ENCODE measurements at regions not wholly inside any gene's neighbourhood (a gene's known extent, or its start where the extent isn't known, plus 50 kb on each side); places are given as distances from the start of the nearest gene placed in this dataset.

GRCh38 chr2:177318613-177319012 lies 54.1 kb upstream of the NFE2L2 start:
- CTCF ChIA-PET, result no interaction called here
- no peak for TF ChIP-seq FOXA1 (IDR thresholded peaks at IDR 0.05)
- no peak for TF ChIP-seq CTBP1 (IDR thresholded peaks at IDR 0.05; ENCODE audit: borderline replicate concordance)
- TF ChIP-seq ARNT (IDR thresholded peaks at IDR 0.05), result no peak
- TF ChIP-seq TARDBP (IDR thresholded peaks at IDR 0.05), result no peak
- TF ChIP-seq ELF4 (IDR thresholded peaks at IDR 0.05), result no peak
- TF ChIP-seq FOXM1 (IDR thresholded peaks at IDR 0.05; ENCODE audit: borderline replicate concordance), result no peak
- no peak for TF ChIP-seq FOXK2 (IDR thresholded peaks at IDR 0.05)
- no peak for TF ChIP-seq LEF1 (IDR thresholded peaks at IDR 0.05; ENCODE audit: borderline replicate concordance)
- TF ChIP-seq SP1 (IDR thresholded peaks at IDR 0.05), result no peak
- no peak for TF ChIP-seq NFRKB (IDR thresholded peaks at IDR 0.05)
- no peak for TF ChIP-seq ZNF384 (IDR thresholded peaks at IDR 0.05)
- POLR2A ChIA-PET, result no interaction called here
- DNase-seq (ENCODE audit: extremely low spot score), result no peak

DNA sequence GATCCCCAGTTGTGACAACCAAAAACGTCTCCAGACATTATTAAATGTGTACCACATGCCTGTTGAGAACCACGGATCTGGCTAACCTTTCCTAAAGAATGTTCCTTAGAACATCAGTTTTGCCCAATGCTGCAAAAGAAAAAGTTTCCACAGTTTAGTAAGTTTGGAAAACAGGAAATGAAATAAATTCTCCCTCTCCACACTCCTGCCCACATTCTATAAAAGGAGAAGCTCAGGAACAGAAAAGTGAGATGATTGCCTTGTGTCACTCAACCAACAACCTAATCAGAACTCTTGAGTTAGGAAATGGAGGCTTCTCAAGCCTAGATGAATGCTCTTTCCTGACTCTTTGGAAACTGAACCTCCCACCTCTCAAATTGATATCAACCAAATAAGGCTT lies 56.1 kb upstream of the NFE2L2 start:
- TF ChIP-seq FOXA1 (IDR thresholded peaks at IDR 0.05) (no peak), HDGF (IDR thresholded peaks at IDR 0.05; ENCODE audit: borderline replicate concordance) (no peak), ZNF384 (IDR thresholded peaks at IDR 0.05) (no peak), ARNT (IDR thresholded peaks at IDR 0.05) (no peak), SUZ12 (IDR thresholded peaks at IDR 0.05) (no peak), FOXM1 (IDR thresholded peaks at IDR 0.05; ENCODE audit: borderline replicate concordance) (no peak), BHLHE40 (IDR thresholded peaks at IDR 0.05; ENCODE audit: borderline replicate concordance) (no peak), PKNOX1 (IDR thresholded peaks at IDR 0.05) (no peak), SP1 (IDR thresholded peaks at IDR 0.05) (no peak), FOXK2 (IDR thresholded peaks at IDR 0.05) (no peak), TARDBP (IDR thresholded peaks at IDR 0.05) (no peak), L3MBTL2 (conservative IDR thresholded peaks at IDR 0.05) (no peak), ELF4 (IDR thresholded peaks at IDR 0.05) (no peak), LEF1 (IDR thresholded peaks at IDR 0.05; ENCODE audit: borderline replicate concordance) (no peak), NFRKB (IDR thresholded peaks at IDR 0.05) (no peak)
- POLR2A ChIA-PET, result no interaction called here
- CTCF ChIA-PET, result no interaction called here
- DNase-seq (ENCODE audit: extremely low spot score), result no peak

- TF ChIP-seq BHLHE40 (IDR thresholded peaks at IDR 0.05; ENCODE audit: borderline replicate concordance) (no peak), NFRKB (IDR thresholded peaks at IDR 0.05) (no peak), SUZ12 (IDR thresholded peaks at IDR 0.05) (no peak), FOXM1 (IDR thresholded peaks at IDR 0.05; ENCODE audit: borderline replicate concordance) (no peak), CTBP1 (IDR thresholded peaks at IDR 0.05; ENCODE audit: borderline replicate concordance) (no peak), TARDBP (IDR thresholded peaks at IDR 0.05) (no peak), HDGF (IDR thresholded peaks at IDR 0.05; ENCODE audit: borderline replicate concordance) (no peak), ARNT (IDR thresholded peaks at IDR 0.05) (no peak), FOXA1 (IDR thresholded peaks at IDR 0.05) (no peak)
- ChIA-PET CTCF (no interaction called here), POLR2A (no interaction called here)
- DNase-seq (ENCODE audit: extremely low spot score), result no peak
Measured at GRCh38 chr2:177322801-177323261, 58.3 kb upstream of the NFE2L2 start.

DNA sequence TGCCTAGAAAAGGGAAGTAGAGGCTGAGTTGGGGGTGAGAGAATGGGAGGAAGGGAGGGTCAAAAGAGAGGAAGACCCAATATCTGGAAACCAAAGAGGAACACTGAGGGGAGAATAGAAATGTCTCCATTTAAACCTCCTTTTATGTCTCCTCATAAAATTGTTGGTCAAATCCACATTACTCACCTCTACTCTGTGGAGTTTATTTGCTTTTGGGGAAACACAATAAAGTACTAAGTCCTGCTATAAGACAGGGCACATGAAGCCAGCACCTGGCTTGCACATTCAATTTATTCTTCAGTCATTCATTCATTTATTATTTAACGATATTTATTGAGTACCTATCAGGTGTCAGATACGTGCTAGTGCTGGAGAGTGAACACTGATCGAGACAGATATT lies 60.3 kb upstream of the NFE2L2 start:
- ChIA-PET CTCF (no interaction called here), POLR2A (no interaction called here)
- TF ChIP-seq LEF1 (IDR thresholded peaks at IDR 0.05; ENCODE audit: borderline replicate concordance), result no peak
- TF ChIP-seq CTBP1 (IDR thresholded peaks at IDR 0.05; ENCODE audit: borderline replicate concordance), result no peak
- TF ChIP-seq NFRKB (IDR thresholded peaks at IDR 0.05), result no peak
- TF ChIP-seq SUZ12 (IDR thresholded peaks at IDR 0.05), result no peak
- no peak for TF ChIP-seq L3MBTL2 (conservative IDR thresholded peaks at IDR 0.05)
- no peak for TF ChIP-seq TARDBP (IDR thresholded peaks at IDR 0.05)
- TF ChIP-seq FOXM1 (IDR thresholded peaks at IDR 0.05; ENCODE audit: borderline replicate concordance), result no peak
- no peak for TF ChIP-seq SP1 (IDR thresholded peaks at IDR 0.05)
- no peak for TF ChIP-seq PKNOX1 (IDR thresholded peaks at IDR 0.05)
- TF ChIP-seq FOXK2 (IDR thresholded peaks at IDR 0.05), result no peak
- TF ChIP-seq BHLHE40 (IDR thresholded peaks at IDR 0.05; ENCODE audit: borderline replicate concordance), result no peak
- TF ChIP-seq ARNT (IDR thresholded peaks at IDR 0.05), result no peak
- no peak for TF ChIP-seq ZNF384 (IDR thresholded peaks at IDR 0.05)
- TF ChIP-seq FOXA1 (IDR thresholded peaks at IDR 0.05), result no peak
- TF ChIP-seq HDGF (IDR thresholded peaks at IDR 0.05; ENCODE audit: borderline replicate concordance), result no peak
- TF ChIP-seq ELF4 (IDR thresholded peaks at IDR 0.05), result no peak
- no peak for DNase-seq (ENCODE audit: extremely low spot score)

DNA sequence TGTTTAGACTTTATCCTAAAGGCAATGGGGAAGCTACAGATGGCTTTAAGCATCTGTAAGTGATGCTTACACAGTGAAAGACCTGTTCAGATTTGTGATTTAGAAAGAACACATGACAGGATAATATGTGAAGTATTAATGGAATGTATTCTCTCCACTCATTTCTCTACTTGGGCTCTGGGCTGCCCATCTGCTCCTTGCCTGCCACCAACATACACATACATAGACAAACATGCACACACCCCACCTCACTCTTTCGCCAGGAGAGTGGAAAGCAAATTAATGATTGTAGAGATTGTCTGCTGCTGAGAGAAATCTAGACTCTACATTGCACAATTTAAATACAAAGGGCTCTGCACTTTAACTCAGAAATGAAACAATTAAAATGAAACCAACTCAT lies 61.0 kb upstream of the NFE2L2 start:
- ChIA-PET POLR2A (no interaction called here), CTCF (no interaction called here)
- DNase-seq (ENCODE audit: extremely low spot score), result no peak
- TF ChIP-seq HDGF (IDR thresholded peaks at IDR 0.05; ENCODE audit: borderline replicate concordance), result no peak

- TF ChIP-seq SUZ12 (IDR thresholded peaks at IDR 0.05), result no peak
- POLR2A ChIA-PET, result no interaction called here
- no peak for DNase-seq (ENCODE audit: extremely low spot score)
- CTCF ChIA-PET, result no interaction called here
Measured at GRCh38 chr2:177326005-177326404, 61.5 kb upstream of the NFE2L2 start.

- POLR2A ChIA-PET, result no interaction called here
- TF ChIP-seq FOXK2 (IDR thresholded peaks at IDR 0.05) (no peak), SUZ12 (IDR thresholded peaks at IDR 0.05) (no peak), LEF1 (IDR thresholded peaks at IDR 0.05; ENCODE audit: borderline replicate concordance) (no peak), ARNT (IDR thresholded peaks at IDR 0.05) (no peak), FOXA1 (IDR thresholded peaks at IDR 0.05) (no peak), BHLHE40 (IDR thresholded peaks at IDR 0.05; ENCODE audit: borderline replicate concordance) (no peak), TARDBP (IDR thresholded peaks at IDR 0.05) (no peak), ELF4 (IDR thresholded peaks at IDR 0.05) (no peak), ZNF384 (IDR thresholded peaks at IDR 0.05) (no peak), FOXM1 (IDR thresholded peaks at IDR 0.05; ENCODE audit: borderline replicate concordance) (no peak), CTBP1 (IDR thresholded peaks at IDR 0.05; ENCODE audit: borderline replicate concordance) (no peak)
- DNase-seq (ENCODE audit: extremely low spot score), result no peak
- CTCF ChIA-PET, result no interaction called here
Measured at GRCh38 chr2:177326591-177326990, 62.1 kb upstream of the NFE2L2 start.

Measured in HEK293T (cell line).